Left forelimb (tissue), 1 donor: ENCODE measurements at regions not wholly inside any gene's neighbourhood (a gene's known extent, or its start where the extent isn't known, plus 50 kb on each side); places are given as distances from the start of the nearest gene placed in this dataset.

ENCODE experiments used
- DNase-seq: peaks from one replicate; pipeline ENCODE4 v3.0.0-alpha.2; 2018; ENCODE audit warnings: low spot score

DNA sequence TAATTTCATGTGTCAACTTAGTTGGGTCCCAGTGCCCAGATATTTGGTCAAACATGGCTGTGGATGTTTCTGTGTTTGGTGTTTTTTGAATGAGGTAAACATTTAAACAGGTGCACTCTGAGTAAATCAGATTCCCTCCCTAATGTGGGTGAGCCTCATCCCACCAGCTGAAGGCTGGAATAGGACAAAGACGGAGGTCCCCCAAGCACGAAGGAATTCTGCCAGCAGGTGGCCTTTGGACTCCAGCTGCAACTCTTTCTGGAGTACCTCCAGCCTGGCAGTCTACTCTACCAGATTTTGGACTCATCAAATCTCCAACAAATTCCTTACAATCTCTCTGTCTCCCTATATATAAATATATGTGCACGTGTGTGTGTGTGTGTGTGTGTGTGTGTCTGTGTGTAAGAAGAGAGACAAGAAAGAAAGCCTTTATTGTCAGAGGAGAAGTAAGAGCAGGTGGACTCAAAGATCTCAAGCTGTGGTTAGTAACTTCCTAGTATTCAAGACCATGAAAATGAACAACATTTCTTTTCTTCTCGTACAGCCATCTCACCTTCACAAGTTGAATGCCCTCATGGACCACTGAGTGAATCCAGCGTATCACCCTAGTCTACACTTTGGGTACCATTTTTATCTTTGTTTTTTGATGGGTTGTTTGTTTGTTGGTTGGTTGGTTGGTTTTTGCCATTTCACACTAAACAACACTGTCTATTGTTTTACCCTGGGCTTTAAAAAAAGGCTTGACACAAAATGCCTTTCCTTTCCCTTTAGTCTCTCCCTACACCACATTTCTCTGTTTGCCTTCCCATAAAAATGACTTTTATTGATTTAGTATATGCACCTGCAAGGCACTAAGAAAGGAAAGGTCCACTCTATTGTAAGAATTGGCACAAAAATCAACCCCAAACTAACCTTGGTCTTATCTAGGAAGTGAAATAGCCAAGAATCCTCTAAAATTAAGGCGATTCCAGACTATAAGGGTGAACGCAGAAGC lies 118.7 kb downstream of the TENT4A start:
- DNase-seq: no peak

DNA sequence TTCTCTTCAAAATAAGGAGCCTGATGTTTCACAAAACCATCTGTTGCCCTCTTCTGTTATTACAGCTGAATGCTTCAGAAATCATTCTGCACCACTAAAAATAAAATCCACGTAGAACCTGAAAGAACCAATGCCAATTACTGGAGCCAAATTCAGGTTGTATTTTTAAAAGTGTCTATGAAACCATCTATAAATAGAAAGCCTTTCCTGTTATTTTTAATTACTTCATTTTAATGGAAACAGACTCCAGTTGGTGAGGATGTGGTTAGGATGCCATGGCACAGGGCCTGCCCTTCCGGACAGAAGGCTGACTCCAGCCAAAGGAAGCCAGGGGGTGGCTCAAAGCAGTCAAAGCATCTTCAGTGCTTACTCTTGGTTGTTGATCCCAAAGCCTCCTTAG lies 119.8 kb downstream of the TENT4A start:
- no peak for DNase-seq

DNA sequence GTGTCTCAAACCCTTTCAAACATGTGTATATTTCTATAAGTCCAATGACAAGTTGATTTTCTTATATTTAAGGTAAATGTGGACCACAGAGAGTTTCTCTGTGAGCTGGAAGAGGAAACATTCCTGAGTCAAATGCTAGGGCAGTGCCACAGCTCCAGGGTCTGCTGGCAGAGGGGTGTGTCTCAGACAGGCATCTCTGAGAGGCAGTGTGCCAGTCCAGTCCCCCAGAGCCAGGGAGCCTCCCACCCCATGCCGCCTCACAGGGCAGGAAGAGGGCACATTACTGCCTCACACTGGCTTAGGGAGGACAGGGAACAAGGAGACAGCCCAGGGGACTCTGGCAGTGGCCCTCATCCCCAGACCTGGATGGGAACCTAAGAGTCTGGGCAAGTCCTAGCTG lies 120.2 kb downstream of the TENT4A start:
- no peak for DNase-seq

DNA sequence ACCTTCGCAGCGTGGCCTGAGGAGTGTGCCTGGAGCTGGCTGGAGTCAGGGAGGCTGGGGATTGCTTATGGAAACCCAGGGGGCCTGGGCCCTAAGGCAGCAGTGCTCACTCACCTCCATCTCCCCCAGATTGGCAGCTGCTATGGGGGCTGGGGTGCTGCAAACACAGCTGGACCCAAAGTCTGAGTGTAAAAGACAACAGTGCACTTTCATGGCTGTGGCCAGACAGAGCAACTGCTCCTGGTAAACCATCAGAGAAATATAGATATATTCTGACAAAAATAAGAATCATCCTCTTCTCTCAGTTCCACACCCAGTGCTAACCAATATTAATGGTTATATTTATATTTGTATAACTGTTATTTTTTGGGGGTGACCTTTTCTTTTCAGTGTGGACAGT lies 123.9 kb downstream of the TENT4A start:
- no peak for DNase-seq

DNA sequence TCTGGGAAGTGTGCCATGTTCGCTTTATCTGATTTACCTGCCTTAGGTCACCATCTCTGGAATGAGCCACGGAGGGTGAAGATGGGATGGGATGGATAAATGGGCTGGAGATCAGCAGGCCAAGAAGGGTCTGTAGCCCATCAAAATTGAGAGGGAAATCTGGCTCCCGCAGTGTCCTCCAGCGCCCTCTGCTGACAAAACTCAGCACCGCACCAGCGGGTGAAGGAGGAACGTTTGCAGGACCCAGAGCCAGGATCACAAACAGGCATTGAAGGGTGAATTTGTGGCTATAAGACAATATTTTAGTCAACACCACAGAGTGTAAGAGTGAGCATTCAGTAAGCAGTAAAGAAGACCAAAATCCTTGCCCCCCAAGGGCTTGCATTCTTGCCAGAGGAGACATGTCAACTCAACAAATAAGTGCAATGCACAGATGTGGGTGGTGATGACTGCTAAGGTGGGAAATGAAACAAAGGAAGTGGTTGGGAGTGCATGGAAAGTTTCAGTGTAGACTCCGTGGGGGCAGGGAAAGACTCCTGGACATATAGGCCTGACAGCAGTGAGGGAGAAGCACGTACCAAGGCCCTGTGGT lies 124.4 kb downstream of the TENT4A start:
- DNase-seq: no peak

DNA sequence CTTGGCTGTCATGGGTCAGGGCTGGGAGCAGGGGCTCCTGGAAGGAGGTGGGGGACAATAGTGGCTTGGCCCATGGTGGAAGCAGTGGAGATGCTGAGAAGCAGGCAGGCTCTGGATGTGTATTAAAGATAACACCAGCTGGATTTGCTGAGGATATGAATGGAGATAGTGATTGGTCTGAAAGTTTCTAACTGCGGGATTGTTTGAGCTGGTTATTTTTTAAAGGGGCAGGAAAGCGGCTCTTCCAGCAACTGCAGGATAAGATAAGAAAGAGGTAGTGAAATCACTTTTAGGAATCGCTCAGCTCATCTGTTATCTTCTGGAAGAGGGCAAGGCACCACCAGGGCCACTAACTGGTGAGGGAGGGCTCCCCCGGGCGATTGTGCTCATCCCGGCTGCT lies 125.5 kb downstream of the TENT4A start:
- DNase-seq: no peak

DNA sequence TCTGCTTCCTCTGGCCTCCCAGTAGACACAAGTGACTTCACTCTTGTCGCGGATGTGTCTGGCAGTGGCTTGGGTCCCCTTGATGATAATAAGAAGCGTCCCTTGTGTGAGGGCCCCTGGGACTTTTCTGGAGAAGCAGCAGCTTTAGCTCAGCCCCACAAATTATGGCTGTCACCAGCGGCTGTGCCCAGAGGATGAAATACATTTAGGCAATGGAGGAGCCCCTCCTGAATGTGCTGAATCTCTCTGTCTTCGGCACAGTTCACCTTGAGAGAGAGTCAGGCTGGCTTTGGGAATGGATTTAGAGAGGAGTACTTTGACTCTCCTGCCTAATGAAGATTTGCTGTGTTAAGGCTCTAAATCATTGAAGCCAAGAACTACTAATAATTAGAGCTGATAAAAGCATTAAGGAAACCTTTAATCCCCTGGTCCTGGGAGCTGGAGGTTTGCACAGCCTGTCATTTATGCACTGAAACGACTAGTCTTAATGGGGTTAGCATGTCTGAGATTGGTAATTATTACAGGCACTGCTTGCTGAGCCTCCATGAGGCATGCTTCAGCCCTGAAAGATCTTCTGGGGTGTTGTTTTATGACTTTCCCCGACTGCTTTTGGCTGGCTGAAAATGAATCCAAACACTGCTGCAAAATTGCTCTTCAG lies 127.0 kb downstream of the TENT4A start:
- no peak for DNase-seq

DNA sequence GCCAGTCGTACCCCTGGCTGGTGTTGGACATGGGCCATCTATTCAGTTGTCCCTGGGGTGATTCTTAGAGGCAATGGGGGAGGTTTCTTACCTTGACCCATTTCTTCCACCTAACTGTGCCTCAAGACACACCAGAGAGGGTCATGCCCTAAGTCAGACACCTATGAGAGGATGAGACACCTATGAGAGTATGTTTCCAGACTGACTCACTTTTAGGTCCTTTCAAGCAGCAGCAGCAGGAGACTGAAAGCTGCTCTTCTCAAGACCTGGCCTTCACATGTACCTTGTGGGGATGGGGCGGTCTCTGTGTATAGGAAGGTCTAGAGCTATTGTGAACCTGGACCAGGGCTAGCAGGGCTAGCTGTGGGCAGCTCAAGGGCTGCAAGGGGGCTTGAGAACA lies 130.1 kb downstream of the TENT4A start:
- DNase-seq: no peak

DNA sequence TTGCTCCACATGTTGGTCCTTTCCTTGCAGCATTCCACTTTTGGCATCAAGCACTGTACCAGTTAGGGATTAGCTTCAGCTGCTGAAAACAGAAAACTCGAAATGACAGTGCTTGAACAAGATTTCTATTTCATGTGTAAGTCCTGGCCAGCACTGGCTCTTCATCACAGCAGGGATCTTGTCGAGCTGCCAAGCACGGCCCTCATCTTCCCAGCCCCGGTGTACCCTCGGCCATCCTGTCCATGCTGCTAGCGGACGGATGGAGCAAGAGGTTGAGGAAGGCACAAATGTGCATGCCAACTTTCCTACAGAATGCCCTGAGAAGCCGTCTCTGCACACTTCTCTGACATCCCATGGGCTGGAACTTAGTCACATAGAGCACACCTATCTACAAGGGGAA lies 130.6 kb downstream of the TENT4A start:
- no peak for DNase-seq

DNA sequence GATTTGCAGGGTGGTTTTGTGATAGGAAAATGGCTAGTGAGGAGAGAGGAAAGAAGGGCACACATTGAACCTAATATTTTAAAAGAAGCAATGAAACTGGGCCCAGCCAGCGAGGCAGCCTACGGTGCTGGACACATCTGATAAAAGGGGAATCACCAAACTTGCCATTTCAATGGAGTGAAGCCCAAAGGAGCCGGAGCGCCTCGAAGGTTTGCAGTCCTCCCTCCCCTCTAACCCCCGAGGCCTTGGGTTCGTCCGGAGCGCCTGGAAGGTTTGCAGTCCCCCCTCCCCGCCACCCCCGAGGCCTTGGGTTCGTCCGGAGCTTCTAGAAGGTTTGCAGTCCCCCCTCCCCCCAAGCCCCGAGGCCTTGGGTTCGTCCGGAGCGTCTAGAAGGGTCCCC lies 132.6 kb downstream of the TENT4A start:
- DNase-seq: no peak

DNA sequence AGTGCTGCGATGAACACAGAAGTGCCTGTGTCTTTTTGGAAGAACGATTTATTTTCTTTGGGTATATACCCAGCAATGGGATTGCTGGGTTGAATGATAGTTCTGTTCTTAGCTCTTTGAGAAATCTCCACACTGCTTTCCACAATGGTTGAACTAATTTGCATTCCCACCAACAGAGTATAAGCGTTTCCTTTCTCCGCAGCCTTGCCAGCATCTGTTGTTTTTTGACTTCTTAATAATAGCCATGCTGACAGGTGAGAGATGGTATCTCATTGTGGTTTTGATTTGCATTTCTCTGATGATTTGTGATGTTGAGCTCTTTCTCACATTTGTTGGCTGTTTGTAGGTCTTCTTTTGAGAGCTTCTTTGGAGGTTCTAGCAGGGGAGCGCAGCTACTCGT lies 134.6 kb downstream of the TENT4A start:
- DNase-seq: no peak

DNA sequence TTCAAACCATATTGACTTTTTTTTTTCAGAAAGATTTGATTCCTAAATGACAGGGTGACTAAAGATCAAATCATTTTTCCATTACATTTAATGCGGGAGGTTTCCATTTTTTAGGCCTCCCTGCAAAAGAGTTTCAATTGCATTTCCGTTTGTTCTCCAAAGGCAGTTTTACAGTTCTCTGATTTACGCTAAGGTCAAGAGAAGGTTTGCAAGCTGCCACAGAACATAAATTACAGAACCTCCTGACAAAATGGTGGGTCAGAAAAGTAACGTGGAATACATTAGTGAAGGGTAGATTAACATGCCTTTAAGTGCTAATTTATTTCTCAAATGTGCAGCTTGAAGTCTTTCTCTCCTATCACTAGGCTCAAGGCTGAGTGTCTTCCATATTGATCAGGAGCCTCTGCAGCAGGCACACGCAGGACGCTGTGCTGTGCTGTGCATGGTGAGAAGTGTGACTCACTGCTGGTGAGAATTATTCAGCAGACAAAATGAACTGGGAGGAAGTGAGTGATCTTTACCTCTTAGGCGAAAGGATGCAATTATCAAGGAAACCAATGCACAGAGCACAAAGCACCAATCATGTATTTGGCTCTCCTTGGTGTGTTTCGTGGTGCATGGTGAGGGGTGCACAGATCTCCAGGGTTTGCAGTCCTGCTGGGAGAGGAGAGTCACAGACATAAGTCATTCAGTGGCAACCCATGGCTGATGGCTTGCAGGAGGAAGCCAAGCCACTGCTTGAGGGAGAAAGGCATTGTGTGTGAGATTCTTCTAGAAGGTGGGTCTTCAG lies 136.3 kb downstream of the TENT4A start:
- DNase-seq: no peak

DNA sequence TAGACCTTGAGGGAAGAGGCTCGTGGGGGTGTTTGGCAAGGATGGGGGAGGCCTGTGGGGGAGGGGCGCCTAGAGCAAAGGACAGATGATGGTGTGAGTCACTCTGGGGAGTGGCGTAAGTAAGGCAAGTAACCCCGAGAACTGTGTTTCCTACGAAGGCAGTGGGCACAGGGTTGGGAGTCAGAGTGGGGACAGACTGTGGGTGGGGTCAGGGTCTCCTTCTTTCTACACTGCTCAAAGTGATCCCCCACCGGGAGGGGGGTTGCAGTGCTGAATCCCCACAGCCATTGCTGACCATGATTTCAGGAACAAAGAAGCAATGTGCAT lies 136.8 kb downstream of the TENT4A start:
- DNase-seq: no peak

DNA sequence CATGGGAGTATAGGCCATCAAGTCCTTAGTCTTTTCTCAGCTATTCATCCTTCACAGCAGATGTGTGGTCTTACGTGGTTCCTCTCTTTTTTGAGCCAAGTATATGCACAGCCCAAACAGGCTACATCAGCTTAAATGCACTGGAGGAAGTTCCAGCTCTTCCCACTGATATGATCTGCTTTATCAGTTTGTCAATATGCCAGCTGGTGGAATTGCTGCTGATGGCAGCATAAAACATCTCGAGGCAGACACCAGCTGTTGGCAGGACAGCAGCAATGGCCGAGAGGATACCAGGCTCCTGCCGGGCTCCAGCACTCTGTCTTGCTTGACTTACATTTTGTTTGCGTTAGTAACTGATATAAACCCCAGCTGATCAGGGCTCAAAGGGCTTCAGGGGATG lies 143.4 kb downstream of the TENT4A start:
- no peak for DNase-seq

DNA sequence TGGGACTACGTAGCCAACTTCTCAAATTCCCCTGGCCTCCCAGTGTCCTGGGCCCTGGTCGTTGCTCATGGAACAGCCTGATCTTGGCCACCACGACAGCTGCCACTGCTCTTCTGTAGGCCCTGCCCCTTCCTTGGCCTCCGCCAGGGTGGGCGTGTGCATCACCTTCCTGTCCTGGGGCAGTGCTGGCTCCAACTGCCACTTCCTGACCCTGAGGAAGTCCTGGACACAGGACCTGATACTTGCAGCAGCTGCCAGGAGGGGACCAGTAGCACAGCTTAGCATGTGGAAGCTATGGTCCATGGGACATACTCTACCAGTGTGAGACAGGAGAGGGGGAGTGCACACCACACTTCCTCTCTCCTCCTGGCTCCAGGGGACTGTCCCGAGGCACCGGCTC lies 145.2 kb downstream of the TENT4A start:
- DNase-seq: no peak

DNA sequence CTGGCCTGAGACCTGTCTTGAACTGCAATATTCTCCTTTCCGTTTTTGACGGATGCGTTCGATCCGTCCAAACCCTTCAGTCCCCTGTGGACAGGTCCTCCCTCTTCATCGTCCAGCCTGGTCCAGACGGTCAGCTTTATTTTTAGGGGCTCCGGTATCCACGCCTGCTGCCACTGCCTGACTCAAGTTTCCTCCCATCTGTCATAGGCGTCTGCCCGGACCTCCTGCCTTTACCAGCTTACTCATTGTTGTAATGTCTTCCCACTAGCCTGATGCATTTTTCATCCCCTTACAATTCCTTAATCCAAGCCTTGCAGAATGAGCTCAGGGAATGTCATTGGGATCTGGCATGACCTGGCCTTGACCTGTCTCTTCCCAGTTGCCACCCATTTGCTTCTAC lies 145.8 kb downstream of the TENT4A start:
- DNase-seq: no peak

DNA sequence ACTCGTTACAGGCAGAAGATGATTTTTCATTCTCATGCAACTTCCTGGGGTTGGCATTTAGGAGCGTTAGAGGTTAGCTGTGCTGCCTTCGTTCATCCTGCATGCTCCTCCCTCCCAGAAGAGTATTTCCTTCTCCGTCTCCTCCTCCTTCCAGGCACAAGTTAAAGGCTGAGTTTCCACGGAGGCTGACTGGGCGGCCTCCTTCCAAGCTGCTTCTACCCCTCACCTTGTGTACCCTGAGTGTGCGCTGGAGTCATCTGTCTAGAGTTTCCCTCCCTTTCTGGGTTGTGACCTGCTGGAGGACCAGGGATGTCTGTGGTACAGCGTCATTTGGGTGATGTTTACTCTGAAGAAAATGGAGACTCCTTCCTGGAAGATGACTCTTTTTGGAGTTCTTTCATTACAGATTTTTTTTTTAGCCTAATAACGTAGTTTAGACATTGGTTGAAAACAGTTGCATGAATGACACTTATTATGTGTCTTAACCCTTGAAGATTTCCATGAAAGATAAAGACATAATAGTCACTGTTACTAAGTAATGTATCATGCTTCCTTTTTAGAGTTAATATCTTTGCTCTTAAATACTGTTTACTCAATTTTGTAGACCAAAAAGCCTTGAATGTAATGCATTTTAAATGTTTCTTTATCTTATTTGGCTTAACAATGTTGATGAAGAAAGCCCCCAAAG lies 146.9 kb downstream of the TENT4A start:
- no peak for DNase-seq

DNA sequence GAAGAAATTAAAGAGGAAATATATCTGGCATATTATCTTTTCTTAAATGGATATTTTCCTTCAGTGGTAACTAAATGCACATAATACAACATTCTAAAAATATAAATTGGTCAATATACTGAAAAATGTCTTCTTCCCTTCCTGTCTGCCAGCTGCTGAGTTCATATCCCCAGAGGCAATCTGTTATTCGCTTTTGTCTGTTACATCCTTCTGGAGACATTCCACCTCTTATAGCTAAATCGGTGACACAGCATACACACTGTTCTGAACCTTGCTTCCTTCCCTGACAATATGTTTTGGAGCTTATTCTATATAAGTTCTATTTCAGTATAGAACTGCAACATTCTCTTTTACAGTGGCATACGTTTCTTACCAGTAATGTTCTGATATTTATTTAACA lies 147.8 kb downstream of the TENT4A start:
- DNase-seq: no peak

DNA sequence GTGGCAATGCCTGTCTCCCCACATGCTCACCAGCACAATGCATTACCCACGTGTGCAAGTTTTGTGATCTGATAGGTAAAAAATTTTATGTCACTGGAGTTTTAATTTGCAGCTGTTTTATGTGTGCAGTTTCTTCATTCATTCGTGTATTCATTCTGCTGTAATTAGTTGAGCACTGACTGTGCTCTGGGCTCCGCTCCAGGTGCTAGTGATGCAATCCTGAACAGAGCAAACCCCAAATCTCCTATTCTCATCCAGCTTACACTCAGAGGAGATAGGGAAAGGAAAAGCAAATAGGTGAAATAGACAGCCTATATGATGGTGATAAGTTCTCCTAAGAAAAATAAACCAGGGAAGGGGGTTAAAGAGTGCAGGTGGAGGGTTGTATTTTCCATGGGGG lies 148.4 kb downstream of the TENT4A start:
- DNase-seq: no peak

DNA sequence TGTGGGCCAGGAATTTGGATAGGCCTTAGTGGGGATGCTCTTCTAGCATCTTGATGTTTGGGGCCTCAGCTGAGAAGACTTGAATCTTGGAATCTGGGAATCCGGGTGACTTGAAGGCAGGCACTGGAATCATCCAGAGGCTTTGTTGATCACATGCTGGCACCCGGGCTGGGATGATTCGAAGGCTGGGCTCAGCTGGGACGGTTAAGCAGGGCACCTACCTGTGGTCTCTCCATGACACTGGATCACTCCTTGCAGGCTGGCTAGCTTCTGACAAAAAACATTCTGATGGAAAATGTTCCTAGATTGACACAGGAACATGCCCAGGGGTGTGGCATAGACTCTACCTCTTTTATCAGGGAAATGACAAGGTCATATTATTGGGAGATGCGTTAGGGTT lies 149.1 kb downstream of the TENT4A start:
- DNase-seq: no peak

DNA sequence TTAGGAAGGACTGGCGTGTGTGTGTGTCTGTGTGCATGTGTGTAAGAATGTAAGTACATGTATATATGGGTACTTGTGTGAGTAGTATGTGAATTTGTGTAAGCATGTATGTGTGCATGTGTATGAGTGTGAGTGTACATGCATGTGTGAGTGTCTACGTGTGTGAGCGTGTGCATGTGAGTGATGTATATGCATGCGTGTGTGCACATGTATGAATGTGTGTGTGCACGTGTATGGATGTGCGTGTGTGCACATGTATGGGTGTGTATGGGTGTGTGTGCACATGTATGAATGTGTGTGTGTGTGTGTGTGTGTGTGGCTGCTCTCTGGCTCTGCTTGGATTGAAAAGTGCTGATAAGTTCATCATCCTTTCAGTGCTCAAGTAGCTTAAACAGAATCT lies 154.5 kb downstream of the TENT4A start:
- DNase-seq: no peak

DNA sequence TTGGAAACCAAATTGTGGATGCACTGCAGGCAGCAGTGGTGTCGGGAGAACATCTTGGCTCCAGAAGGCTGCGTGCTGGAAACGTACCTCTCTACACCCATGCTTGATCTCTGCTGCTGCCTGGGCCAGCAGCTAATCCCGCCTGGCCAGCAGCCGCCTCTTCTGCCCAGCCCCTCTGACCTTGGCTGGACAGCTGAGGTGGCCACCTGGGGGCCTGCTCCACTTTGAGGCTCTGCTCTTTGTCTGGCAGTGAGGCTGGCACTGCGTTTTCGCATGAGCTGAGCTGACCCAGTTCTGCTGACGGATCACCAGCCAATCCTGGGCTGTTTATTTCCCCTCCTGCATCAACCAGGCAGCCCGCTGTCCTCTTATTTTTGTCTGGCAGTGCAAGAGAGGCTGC lies 154.9 kb downstream of the TENT4A start:
- DNase-seq: no peak
